GM21723 (cell line): ENCODE measurements at regions not wholly inside any gene's neighbourhood (a gene's known extent, or its start where the extent isn't known, plus 50 kb on each side); places are given as distances from the start of the nearest gene placed in this dataset.

ENCODE experiments used
- ATAC-seq: cut with Tn5 transposase; IDR thresholded peaks from one replicate; pipeline ENCODE4 v1.9.1; 2021; ENCODE audit warnings: mild to moderate bottlenecking, moderate library complexity; ENCODE audit not compliant: unreplicated experiment

DNA sequence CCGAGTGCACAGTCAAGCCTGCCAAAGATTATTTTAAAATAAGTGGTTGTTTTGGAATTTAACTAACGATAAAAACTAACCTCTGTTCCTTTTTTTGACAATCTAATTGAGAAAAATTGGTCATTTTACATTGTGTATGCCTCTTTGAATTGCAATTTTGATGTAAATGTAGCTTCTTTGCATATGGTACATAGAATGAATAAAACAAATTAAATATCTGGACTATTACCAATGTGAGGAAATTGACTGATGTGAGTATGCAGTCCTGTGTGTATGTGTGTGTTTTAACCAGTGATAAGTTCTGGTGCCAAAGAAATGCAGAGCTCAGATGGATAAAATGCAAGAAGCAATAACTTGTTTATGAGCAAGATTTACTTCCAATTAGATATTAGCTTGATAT lies 281.3 kb upstream of the ZP4 start:
- no peak for ATAC-seq

DNA sequence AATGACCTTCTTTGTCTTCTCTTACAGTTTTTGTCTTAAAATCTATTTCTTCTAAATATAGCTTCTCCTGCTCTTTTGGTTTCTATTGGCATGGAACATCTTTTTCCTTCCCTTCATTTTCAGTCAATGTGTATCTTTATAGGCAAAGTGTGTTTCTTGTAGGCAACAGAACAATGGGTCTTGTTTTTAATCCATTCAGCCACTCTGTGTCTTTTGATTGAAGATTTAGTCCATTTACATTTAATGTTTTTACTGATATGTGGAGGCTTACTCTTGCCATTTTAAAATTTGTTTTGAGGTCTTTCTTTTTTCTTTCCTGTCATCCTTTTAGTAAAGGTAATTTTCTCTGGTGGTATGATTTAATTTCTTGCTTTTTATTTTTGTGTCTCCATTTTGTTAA lies 271.2 kb upstream of the ZP4 start:
- ATAC-seq: no peak

DNA sequence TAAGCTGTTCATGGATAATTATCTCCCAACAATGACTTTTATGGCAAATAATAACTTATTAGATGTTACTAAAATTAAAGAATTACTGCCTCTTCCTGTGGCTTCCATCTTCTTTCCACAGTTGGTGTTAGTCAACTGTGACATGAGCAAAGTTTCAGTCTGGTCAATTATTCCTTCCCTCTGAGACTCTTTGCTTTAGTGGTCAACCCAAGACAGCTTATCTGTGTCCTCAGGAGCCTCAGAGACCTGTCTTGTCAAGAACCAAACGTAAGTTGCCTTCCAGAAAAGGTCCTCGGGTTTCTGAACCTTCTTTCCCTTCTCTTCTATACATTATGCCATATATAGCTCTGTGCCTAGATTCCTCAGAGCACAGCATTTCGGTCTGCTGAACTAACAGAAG lies 263.2 kb upstream of the ZP4 start:
- ATAC-seq: no peak

DNA sequence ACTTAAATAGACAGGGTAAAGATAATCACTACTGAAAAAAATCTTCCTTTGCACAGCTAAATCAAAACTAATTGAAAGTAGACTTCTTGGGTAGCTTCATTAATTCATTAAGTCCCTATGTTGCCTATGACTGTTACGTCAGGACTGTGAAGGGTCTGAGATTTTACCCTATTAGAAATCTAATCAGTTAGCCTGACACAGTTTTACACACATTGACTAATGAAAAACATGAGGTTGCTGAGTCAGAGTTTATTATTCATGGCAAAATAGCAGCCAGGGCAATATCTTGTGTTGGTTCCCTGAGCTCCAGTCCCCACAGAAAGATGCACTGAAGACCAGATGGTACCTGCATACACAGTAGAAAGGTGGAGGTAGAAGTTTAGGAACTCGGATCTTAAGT lies 262.5 kb upstream of the ZP4 start:
- ATAC-seq: no peak

DNA sequence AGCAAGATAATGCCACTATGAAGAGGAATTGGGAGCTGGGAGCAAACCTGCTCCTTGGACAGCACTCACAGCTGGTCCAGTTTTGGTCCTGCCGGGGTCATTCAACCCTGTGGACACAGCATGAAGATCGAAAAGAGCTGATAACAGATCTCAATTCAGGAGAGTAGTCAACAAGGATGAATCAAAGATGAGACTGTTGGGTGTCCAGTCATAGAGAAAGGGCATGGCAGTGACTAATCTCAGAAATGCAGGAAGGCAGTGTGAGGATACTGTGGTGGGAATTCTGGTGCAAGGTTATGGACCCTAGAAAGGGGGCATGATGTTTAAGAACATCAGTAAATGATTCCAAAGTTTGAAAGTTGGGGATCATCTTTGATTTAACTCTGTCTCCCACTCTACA lies 261.4 kb upstream of the ZP4 start:
- no peak for ATAC-seq

DNA sequence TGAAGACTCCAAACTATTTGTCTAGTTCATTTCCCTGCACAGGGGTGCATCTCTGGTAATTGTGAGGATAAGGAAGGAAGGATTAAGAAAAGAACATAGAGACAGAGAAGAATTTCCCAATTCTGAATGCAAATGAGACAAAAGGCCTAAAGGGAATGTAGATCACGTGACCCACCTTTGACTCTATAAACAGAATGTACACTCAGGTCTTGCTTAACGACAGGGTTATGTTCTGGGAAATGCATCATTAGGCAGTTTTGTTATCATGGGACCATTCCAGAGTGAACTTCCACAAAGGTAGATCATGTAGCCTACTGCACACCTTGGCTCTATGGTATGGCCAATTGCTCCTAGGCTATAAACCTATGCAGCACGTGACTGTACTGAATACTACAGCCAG lies 252.3 kb upstream of the ZP4 start:
- no peak for ATAC-seq

DNA sequence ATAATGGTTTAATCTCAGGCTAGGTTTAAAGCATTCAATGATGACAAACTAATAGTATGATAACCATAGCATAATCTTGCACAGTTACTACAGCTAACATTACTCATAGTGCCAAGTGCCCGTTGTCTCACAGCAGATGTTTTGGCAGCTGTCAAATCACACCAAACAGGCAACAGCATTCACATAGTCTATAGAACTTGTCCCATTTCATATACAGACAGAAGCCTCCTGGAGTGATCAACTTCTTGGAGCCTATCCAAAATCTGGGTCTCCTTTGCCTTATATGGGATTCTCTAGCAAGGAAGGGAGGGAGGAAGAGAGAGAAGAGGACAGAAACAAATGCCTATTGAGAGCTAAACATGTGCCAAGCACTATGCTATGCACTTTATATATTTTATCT lies 250.6 kb upstream of the ZP4 start:
- ATAC-seq: no peak

DNA sequence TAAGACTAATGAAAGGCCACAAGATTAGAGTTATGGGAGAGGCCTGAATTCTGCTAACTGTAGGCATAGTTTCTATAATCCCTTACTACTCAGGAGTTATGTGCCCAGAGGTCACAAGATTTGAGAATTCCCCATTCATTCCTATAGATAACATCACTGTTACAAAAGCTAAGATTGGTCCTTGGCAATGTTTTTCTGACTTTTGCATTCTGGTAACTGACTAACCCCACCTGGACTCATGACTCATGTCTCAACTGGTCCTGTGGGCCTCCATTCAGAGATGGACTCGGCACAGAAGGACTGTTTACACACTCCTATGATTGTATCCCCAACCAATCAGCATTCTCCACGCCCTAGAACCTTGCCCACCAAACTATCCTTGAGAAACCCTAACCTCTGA lies 249.0 kb upstream of the ZP4 start:
- no peak for ATAC-seq

DNA sequence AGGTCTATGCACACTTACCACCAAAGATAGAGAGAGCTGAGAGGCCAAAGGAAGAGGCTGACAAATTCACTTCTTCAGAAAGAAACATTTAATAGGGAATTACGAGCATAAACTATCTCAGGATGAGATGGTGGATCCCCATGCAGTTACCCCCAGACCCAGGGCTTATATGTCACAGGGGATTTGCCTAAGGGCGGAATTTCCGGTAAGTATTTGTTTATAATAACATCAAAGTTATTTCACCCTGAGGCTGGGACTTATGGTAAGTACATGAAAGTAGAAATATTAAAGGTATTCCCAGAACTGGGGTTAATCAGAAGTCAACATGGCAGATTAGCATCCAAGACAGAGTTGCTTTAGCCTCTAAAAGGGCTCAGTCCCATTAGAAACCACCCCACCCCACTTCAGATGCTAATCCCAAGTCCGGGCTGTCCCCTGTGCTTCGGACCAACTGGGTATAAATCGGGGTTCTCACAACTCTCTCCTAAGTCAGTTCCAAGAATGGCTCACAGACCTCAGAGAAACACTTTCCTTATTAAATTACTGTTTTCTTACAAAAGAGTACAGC lies 247.4 kb upstream of the ZP4 start:
- no peak for ATAC-seq

DNA sequence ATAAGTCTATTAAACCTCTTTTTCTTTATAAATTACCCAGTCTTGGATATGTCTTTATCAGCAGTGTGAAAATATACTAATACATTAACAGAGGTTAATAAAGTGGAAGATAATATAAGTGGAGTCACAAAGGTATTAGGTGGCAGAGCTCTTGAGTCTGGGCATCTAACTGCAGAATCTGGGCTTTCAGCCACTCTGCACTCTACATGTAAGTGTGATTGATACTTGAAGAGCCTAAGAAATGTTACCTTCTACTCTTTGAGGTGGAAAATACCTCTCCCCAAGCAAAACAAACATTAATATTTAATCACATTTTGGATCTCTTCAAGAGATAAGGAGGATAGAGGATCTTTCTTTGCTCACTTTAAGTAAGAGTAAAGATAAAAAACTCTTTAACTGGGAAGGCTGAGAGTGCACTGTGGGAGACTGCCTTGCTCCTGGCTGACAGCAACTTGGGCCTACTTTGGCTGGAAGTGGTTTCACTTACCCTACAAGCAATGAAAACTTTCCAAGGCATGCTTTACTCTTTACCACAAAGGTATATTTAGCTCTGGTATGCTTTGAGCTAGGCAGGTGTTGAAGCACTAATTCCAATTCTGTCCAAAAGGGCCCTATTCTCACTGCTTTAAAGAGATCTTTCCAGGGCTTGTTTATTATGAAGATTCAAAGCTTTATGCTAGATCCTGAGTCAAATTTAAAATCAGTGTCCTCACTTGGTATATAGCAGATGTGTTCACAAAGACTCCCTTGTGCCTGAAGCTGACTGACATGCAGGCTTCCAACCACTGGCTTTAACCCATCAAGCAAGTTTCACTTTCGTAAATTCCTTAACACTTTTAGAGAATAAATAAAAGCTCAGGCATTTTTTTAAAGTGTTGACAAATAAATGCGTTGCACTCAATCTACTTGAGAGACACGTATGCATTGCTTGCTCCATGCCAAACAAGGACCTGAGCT lies 245.3 kb upstream of the ZP4 start:
- ATAC-seq: no peak

DNA sequence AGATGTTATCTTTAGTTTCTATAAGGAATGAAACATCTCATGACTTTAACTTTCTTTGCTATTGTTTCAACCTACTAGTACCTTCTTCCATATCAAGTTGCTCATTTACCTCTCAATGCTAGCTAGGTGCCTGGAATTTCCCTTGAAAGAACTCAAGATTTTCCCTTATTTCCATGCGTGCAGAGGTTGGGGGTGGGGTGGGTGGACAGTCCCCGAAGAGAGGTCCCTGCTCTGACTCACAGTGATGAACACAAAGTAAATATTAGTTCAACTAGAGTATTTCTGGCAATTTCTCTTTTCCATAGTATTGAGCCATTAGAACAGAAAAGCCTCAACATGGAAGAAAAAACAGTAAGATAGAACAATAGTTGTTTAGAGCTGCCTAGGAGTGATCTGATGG lies 239.0 kb upstream of the ZP4 start:
- ATAC-seq: no peak

DNA sequence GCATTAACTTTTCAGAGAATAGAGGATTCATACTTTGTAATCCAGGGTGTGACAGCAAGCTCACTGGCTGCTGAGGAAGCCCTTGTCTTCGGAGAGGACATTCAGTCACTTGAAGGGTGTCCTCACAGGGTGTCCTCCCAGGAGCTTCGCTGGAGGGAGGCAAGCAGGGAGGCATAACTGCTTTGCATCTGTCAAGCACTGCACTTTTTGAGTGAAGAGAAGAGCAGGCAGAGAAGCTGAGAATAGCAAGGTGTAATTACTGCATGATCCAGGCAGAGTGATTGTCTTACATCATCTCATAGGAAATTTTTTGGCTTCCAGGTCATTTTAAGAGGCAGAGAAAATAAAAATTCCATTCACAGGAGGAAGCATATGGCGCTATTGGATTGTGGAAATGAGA lies 232.5 kb upstream of the ZP4 start:
- ATAC-seq: no peak

DNA sequence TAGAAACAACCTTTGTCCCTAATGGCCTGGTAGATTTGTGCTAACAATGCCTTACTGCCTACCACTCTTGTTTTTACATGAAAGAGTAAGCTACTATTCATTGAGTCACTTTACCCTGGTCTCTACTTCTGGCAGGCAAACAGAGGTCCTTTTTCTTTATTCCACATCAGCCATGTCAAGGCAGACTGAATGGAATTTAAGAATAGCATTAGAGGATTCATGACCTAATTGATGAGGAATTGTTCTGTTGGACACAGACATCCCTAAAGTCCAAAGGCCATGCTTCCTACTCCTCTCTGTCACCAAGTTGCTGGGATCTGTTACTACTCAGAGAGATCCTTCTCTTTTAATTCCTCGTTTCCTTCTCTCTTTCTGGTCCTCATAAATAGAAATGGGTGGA lies 229.1 kb upstream of the ZP4 start:
- ATAC-seq: no peak

DNA sequence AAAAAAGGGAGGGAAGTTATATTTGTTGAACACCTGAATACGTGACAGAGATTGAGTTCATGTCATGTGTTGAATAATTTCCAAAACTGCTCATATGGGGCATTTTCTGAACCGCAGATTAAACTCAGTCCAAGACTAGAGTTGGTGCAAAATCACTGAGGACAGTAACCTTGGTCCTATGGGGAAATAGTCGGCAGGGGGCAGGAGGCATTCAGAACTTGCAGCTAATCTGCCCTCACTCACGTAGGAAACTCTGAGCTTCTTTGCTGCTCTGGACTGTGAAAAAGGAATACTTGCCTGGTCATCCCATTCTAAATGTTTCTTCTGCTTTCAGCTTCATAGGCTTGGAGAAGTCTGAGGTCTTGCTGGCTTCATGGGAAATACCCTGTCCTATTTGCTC lies 228.3 kb upstream of the ZP4 start:
- ATAC-seq: no peak

DNA sequence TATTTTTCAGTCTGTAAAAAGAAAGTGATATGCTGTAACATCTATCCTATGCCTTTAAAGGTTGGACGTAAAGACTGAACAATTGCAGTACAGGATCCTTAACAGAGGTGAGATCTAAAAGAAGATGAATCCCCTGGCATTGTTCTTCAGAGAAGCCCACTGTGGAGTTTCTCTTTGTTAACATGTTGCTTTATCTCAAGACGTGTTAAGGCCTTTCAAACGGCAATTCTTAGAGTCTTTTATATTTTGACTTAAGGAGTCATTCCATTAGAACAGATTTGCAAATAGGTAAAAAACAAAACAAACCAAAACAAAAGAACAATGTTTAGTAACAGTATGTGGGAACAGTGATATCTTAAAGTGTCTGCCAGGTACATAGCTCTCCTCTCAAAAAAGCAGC lies 225.1 kb upstream of the ZP4 start:
- ATAC-seq: no peak

DNA sequence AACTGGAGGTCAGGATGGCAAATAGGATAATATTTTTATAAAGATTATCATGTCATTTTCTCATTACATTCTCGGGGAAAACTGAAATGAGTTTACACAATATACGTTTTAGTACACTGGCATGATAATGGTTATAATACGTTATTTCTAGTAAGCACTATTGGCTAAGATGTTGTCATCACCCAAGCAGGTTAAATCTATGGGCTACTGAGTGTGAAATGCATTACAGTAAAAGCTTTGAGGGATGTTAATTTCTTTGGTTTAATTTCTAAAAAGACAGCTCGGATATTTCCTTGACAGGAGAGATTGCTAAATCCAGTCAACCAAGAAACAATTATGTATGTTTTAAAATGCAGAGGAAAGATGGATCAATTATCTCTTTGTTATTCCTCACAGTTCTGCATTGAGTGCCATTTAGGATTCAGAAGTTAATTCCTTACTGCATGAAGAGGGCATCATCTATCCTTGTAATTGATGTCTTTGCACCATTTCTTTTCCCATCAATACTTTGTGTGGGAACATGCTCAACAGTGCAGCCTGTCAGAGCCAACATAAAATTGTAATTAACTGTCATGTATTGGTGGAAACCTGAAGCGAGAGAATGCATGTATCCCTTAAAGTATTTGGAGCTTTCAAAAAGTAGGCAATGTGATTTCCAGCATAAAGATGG lies 222.4 kb upstream of the ZP4 start:
- ATAC-seq: no peak

DNA sequence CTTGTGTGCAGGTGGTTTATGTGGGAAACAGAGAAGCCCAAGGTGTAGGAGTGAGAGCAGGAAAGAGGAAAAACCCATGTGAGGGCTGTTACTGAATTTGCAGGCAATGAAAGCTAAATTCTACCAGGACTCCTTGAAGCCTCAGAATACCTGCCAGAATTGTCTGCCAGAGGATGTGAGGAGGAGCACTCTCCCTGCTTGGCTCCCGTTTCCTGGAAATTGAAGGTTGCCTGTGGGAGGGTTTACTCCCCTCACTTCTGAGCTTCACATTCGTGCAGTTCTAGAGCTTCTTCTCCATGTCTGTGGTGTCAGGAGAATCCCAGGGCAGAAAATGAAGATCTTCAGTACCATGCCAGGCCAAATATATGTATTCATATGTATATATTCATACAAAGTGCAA lies 220.8 kb upstream of the ZP4 start:
- ATAC-seq: no peak

DNA sequence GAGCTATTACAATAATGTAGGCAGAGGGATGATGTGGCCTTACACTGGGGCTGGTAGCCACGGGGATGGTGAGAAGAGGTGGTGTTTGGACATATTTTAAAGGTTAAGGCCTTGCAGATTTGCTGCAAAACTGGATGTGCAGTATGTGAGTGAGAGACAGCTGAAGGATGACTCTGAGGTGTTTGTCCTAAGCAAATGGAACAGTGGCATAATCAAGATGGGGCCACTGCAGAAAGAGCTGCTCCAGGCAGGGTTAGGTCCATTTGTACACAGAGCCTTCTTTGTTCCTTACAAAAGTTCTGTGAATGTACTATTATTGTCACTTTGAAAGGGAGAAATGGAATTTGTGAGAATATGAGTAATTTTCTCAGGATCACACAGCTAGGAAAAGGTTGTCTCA lies 220.4 kb upstream of the ZP4 start:
- ATAC-seq: no peak

DNA sequence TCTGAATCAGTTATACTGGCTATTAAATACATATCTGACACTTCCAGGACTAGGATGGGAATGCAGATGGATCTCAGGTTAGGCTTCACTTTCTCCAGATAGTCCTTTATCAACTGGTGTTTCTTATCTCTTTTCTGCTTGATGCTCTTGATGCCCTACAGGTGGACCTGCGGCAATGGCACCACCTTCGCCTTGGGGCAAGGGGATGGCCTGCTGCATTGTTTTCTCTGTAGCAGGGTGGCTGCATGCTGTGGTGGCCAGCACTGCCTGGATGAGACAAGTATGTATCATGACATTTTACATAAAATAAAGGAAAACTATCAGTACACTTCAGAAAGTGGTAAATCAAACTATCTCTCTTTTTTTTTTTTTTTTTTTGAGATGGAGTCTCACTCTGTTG lies 217.7 kb upstream of the ZP4 start:
- no peak for ATAC-seq

DNA sequence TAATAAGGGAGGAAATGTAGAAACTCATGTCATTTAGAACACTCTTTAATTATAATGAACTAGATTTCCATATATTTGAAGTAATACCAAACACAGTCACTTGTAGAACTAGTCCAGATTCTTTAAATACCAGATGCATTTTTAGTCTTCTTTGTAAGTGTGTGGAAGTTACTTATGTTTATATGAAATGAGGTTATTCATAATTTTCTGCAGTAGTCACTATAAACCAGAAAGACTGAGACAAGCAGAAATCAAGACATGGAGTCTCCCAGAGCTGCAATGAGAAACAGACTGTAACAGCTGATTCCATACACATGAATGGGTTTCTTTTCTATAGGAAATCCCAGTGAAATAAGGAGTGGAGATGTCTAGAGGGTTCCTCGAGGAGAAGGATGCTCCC lies 216.6 kb upstream of the ZP4 start:
- no peak for ATAC-seq

DNA sequence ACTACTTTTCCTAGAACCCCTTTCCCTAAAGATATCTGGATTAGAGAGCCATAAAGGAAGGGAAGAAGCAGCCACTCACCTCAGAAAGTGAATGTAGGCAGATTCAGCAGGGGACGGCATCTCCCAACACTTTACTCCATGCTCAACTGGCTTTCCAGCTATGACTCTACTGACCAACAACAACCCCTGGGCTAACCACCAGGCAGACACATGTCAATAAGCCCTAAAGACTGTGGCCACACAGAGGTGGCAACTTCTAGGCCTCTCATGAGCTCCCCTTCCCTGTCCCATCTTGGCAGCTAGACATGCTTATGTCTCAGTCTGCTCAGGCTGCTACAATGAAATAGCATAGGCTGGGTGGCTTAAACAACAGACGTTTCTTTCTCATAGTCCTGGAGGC lies 214.0 kb upstream of the ZP4 start:
- no peak for ATAC-seq

DNA sequence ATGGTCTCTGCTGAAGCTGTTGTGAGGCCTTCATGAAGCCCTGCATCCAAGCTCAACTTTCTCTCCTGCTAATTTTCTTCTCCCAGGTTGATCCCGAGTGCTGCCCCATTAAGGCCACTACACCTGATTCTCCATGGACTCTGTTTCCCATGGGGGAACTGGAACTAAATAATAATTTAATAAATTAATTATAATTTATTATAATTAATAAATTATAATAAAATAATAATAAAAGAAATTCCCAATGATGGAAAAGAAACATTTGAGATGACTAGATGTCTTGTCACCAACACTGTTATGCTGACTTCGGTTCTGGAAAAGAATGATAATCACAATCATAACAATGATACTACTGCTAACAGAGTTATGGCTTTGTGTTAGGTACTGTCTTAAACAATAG lies 211.2 kb upstream of the ZP4 start:
- ATAC-seq: no peak
